ENCODE measurements at regions not wholly inside any gene's neighbourhood (a gene's known extent, or its start where the extent isn't known, plus 50 kb on each side); places are given as distances from the start of the nearest gene placed in this dataset.

GRCh38 chr6:93701526-93701925 is 282.2 kb upstream of the EPHA7 start:
- H3K4me3 Mint-ChIP-seq (ENCODE audit: unreplicated experiment): no peak overlapping the region
- TF ChIP-seq CTCF (IDR thresholded peaks at IDR 0.05; ENCODE audit: unreplicated experiment): no peak
- H3K4me1 Mint-ChIP-seq (ENCODE audit: unreplicated experiment): peaks cover 2% of the 10 kb centered on the region
- no peak overlapping the region for H3K27ac Mint-ChIP-seq (ENCODE audit: unreplicated experiment)
- peaks cover under 1% of the 10 kb centered on the region for H3K36me3 Mint-ChIP-seq (ENCODE audit: low read depth, unreplicated experiment)
- no peaks in the 10 kb centered on the region for H3K9me3 Mint-ChIP-seq (ENCODE audit: unreplicated experiment)
- DNase-seq (ENCODE audit: low spot score): no peak
- peaks cover 1% of the 10 kb centered on the region for H3K27me3 Mint-ChIP-seq (ENCODE audit: unreplicated experiment)

- H3K27ac Mint-ChIP-seq (ENCODE audit: unreplicated experiment): no peak overlapping the region
- no peaks in the 10 kb centered on the region for H3K9me3 Mint-ChIP-seq (ENCODE audit: unreplicated experiment)
- DNase-seq (ENCODE audit: low spot score): no peak
- H3K27me3 Mint-ChIP-seq (ENCODE audit: unreplicated experiment): peaks cover 2% of the 10 kb centered on the region
- no peaks in the 10 kb centered on the region for H3K36me3 Mint-ChIP-seq (ENCODE audit: low read depth, unreplicated experiment)
- H3K4me1 Mint-ChIP-seq (ENCODE audit: unreplicated experiment): no peaks in the 10 kb centered on the region
- H3K4me3 Mint-ChIP-seq (ENCODE audit: unreplicated experiment): no peak overlapping the region
- no peak for TF ChIP-seq CTCF (IDR thresholded peaks at IDR 0.05; ENCODE audit: unreplicated experiment)
These were observed 266.1 kb upstream of the EPHA7 start for GRCh38 chr6:93685494-93685893.

- TF ChIP-seq CTCF (IDR thresholded peaks at IDR 0.05; ENCODE audit: unreplicated experiment): no peak
These were observed 265.0 kb upstream of the EPHA7 start for GRCh38 chr6:93684339-93684738.

GRCh38 chr6:93679836-93680235 is 260.5 kb upstream of the EPHA7 start:
- Mint-ChIP-seq H3K36me3 (ENCODE audit: low read depth, unreplicated experiment) (no peaks in the 10 kb centered on the region), H3K27ac (ENCODE audit: unreplicated experiment) (no peak overlapping the region), H3K9me3 (ENCODE audit: unreplicated experiment) (no peaks in the 10 kb centered on the region), H3K4me1 (ENCODE audit: unreplicated experiment) (peaks cover 26% of the 10 kb centered on the region), H3K4me3 (ENCODE audit: unreplicated experiment) (no peak overlapping the region), H3K27me3 (ENCODE audit: unreplicated experiment) (no peaks in the 10 kb centered on the region)
- DNase-seq (ENCODE audit: low spot score): no peak
- TF ChIP-seq CTCF (IDR thresholded peaks at IDR 0.05; ENCODE audit: unreplicated experiment): no peak

More at GRCh38 chr6:93684339-93684738, 265.0 kb upstream of the EPHA7 start:
- H3K4me3 Mint-ChIP-seq (ENCODE audit: unreplicated experiment): no peak overlapping the region
- peaks cover 2% of the 10 kb centered on the region for H3K27me3 Mint-ChIP-seq (ENCODE audit: unreplicated experiment)
- DNase-seq (ENCODE audit: low spot score): no peak
- no peaks in the 10 kb centered on the region for H3K36me3 Mint-ChIP-seq (ENCODE audit: low read depth, unreplicated experiment)
- peaks cover 6% of the 10 kb centered on the region for H3K4me1 Mint-ChIP-seq (ENCODE audit: unreplicated experiment)
- H3K27ac Mint-ChIP-seq (ENCODE audit: unreplicated experiment): no peak overlapping the region
- H3K9me3 Mint-ChIP-seq (ENCODE audit: unreplicated experiment): no peaks in the 10 kb centered on the region

GRCh38 chr6:93678841-93679454 is 259.6 kb upstream of the EPHA7 start:
- no peak for TF ChIP-seq CTCF (IDR thresholded peaks at IDR 0.05; ENCODE audit: unreplicated experiment)
- Mint-ChIP-seq H3K4me1 (ENCODE audit: unreplicated experiment) (peaks cover 26% of the 10 kb centered on the region), H3K36me3 (ENCODE audit: low read depth, unreplicated experiment) (no peaks in the 10 kb centered on the region), H3K9me3 (ENCODE audit: unreplicated experiment) (no peaks in the 10 kb centered on the region), H3K27ac (ENCODE audit: unreplicated experiment) (no peak overlapping the region), H3K4me3 (ENCODE audit: unreplicated experiment) (no peak overlapping the region), H3K27me3 (ENCODE audit: unreplicated experiment) (no peaks in the 10 kb centered on the region)
- DNase-seq (ENCODE audit: low spot score): no peak

Measured in endothelial cell (in vitro differentiated cells).